ENCODE measurements at regions not wholly inside any gene's neighbourhood (a gene's known extent, or its start where the extent isn't known, plus 50 kb on each side); places are given as distances from the start of the nearest gene placed in this dataset.

DNA sequence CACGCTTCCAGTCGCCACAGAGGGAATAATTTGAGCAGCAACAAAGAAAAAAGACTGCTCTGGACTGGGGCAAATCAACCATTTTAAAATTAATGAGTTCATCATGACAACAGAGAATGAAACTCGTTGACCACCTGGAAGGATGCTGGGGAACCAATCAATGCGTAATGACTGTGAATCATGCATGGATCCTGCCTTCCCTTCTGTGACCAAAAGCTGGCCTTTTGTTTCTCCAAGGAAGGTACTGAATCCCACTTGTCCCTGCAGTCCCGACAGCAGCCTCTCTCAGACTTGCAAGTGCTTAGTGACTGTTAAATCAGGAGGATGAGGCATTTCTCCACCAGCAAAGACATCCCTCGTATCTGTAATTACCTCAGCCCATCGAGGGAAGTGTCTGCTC is 68.0 kb upstream of the TNS3 start:
- CTCF ChIA-PET = no interaction called here
- TF ChIP-seq, protein P1, sequence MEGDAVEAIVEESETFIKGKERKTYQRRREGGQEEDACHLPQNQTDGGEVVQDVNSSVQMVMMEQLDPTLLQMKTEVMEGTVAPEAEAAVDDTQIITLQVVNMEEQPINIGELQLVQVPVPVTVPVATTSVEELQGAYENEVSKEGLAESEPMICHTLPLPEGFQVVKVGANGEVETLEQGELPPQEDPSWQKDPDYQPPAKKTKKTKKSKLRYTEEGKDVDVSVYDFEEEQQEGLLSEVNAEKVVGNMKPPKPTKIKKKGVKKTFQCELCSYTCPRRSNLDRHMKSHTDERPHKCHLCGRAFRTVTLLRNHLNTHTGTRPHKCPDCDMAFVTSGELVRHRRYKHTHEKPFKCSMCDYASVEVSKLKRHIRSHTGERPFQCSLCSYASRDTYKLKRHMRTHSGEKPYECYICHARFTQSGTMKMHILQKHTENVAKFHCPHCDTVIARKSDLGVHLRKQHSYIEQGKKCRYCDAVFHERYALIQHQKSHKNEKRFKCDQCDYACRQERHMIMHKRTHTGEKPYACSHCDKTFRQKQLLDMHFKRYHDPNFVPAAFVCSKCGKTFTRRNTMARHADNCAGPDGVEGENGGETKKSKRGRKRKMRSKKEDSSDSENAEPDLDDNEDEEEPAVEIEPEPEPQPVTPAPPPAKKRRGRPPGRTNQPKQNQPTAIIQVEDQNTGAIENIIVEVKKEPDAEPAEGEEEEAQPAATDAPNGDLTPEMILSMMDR (IDR thresholded peaks at IDR 0.05; ENCODE audit: insufficient read depth, low read length, missing control alignments) = no peak
- no peak overlapping the region for H3K4me3 ChIP-seq (ENCODE audit: low read depth, low read length)
- no peak for DNase-seq (ENCODE audit: low read depth, low spot score)
- POLR2A ChIA-PET = no interaction called here

DNA sequence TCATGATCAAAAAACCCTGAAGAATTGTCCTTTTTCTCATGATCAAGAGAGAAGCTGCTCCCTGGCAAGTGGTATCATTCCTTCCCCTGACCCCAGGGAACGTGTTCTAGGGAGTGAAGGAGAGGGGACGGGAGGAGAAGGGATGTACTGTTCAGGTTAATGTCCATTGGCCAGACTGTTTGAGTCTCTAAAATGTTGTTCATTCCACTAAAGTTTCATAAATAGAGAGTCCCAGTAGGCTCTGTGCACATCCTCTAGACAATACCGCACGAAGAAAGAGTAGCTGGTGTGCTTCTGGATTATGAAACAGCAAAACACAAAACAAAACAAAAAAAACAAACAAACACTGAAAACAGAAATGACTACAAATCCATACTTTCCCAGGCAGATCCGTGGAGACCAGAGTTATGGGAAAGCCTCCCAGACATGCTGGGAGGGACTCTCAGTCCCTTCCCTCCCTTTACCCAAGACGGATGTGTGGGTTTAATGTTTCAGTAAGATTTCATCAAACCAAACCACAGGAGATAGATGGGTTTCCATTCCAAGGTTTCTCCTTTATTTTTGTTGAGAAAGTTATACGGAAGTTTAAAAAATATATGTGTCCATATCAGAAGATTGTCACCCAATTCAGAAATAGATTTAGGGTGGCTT is 66.5 kb upstream of the TNS3 start:
- POLR2A ChIA-PET = no interaction called here
- H3K4me3 ChIP-seq (ENCODE audit: low read depth, low read length) = no peak overlapping the region
- CTCF ChIA-PET = no interaction called here
- TF ChIP-seq, protein P1 (IDR thresholded peaks at IDR 0.05; ENCODE audit: insufficient read depth, low read length, missing control alignments) = no peak
- DNase-seq (ENCODE audit: low read depth, low spot score) = no peak

DNA sequence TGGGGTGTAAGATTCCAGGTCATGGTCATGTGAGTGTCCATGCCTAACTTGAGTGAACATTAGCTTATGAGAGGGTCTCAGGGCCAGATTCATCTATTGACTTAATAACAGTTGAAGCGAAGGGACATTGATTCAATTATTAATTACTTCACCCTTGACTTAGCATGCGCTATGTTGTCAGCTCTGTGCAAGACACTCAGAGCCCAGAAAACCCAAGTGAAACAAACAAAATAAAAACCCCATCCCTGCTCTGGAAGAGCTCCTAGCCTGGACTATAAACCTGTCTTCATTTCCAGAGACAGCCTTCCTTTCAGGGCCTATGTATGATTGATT is 66.0 kb upstream of the TNS3 start:
- TF ChIP-seq, protein P1 (IDR thresholded peaks at IDR 0.05; ENCODE audit: insufficient read depth, low read length, missing control alignments) = no peak
- H3K4me3 ChIP-seq (ENCODE audit: low read depth, low read length) = no peak overlapping the region
- DNase-seq (ENCODE audit: low read depth, low spot score) = no peak
- ChIA-PET POLR2A (no interaction called here), CTCF (interaction anchor here (1.6 kb wide), 1 partner anchor 212 kb away, joined by 6 read pairs; no protein-coding TSS in a partner anchor)

DNA sequence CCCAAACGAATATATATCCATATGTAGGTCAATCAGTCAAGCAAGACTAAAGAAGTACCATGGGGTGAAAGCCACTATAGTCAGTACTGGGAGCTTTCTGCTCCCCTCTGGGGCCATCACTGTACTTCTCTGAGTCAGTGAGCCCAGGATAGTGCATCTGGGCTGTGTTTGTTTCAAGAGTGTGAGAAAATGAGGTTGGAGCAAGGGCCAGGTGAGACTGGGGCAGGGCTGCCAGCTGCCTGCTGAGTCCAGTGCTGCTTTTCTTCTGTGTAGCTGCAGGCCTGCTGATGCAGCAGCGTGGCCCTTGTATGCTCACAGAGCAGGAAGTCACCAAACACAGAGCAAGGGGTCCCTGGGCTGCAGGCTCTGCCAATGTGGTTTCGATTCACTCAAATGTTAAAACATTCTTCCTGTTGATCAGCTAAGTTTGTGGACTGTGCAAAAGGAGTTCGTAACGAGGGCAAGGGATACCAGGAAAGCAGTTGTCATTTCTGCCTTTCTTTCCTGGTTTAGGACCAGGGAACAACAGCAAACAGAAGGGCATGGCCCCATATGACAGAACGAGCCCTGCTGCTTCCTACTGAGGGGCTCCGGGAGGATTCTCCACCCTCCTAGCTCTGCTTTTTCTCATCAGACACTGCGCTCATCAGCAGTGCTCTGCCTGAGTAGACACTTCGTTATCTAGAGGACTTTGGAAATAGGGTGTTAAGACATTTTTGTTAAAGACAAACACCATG is 65.4 kb upstream of the TNS3 start:
- TF ChIP-seq, protein P1 (IDR thresholded peaks at IDR 0.05; ENCODE audit: insufficient read depth, low read length, missing control alignments) = no peak
- CTCF ChIA-PET = interaction anchor here (1.6 kb wide), 1 partner anchor 212 kb away, joined by 6 read pairs; no protein-coding TSS in a partner anchor
- POLR2A ChIA-PET = no interaction called here
- DNase-seq (ENCODE audit: low read depth, low spot score) = no peak
- no peak overlapping the region for H3K4me3 ChIP-seq (ENCODE audit: low read depth, low read length)

DNA sequence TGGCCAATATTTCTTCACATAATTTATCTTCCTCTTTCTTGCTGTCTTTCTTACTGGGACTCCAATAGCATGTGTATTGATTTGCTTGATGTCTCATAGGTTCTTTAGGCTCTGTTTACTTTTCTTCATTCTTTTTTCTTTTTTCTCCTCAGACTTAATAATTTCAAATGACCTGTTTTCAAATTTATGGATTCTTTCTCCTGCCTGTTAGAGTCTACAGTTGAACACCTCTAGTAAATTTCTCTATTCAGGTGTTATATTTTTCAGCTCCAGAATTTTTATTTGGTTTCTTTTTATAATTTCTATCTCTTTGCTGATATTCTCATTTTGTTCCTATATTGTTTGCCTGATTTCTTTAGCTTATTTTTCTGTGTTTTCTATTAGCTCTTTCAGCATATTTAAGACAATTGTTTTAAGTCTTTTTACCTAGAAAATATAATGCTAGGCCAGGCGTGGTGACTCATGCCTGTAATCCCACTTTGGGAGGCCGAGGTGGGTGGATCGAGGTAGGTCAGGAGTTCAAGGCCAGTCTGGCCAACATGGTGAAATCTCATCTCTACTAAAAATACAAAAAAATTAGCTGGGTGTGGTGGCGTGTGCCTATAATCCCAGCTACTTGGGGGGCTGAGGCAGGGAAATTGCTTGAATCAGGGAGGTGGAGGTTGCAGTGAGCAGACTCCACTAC is 61.9 kb upstream of the TNS3 start:
- no peak for DNase-seq (ENCODE audit: low read depth, low spot score)
- ChIA-PET POLR2A (no interaction called here), CTCF (no interaction called here)
- TF ChIP-seq, protein P1 (IDR thresholded peaks at IDR 0.05; ENCODE audit: insufficient read depth, low read length, missing control alignments) = no peak
- no peak overlapping the region for H3K4me3 ChIP-seq (ENCODE audit: low read depth, low read length)

DNA sequence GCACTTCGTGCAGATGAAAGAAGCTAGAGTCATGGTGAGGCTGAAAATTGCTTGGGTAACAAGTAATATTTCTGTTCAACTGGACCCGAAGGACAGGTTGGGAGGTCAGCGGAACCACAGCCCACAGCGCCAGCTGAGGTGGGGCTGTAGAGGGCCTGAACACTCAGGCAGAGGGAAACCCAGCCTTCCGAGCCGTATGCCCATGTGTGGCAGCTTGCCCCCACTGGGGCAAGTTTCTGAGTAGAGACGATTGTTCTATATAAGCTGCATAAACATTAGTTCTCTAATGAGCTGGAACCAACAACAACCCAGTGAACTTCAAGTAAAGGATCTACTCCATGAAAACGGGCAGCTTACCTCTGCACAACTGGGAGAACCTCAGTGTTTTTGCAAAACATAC is 58.4 kb upstream of the TNS3 start:
- no peak for DNase-seq (ENCODE audit: low read depth, low spot score)
- TF ChIP-seq, protein P1 (IDR thresholded peaks at IDR 0.05; ENCODE audit: insufficient read depth, low read length, missing control alignments) = no peak
- ChIA-PET POLR2A (no interaction called here), CTCF (interaction anchor here (1.2 to 1.4 kb wide), 3 partner anchors 30 to 179 kb away, joined by 3 to 4 read pairs (median 4); partner anchors contain the start of gene TNS3)
- H3K4me3 ChIP-seq (ENCODE audit: low read depth, low read length) = no peak overlapping the region
